Iris pigment epithelial cell (primary cell): ENCODE measurements at regions not wholly inside any gene's neighbourhood (a gene's known extent, or its start where the extent isn't known, plus 50 kb on each side); places are given as distances from the start of the nearest gene placed in this dataset.
A peak's percentile ranks its signal among the peaks of the same experiment; 100 is the strongest.

ENCODE experiments used
- DNase-seq: peaks from one replicate; pipeline ENCODE4 v3.0.0-alpha.2; 2011; ENCODE audit warnings: low read depth

GRCh38 chr4:129420637-129421036 is 324.7 kb downstream of the C4orf33 start:
- no peak for DNase-seq

- no peak for DNase-seq
Observed at GRCh38 chr4:129422277-129422676, 326.3 kb downstream of the C4orf33 start.

- no peak for DNase-seq
Observed at GRCh38 chr4:129428454-129428853, 332.5 kb downstream of the C4orf33 start.

GRCh38 chr4:129429581-129430320 is 333.8 kb downstream of the C4orf33 start:
- DNase-seq: no peak

- no peak for DNase-seq
Observed at GRCh38 chr4:129437347-129437746, 341.4 kb downstream of the C4orf33 start.

- no peak for DNase-seq
Observed at GRCh38 chr4:129438456-129438981, 342.6 kb downstream of the C4orf33 start.

- DNase-seq: peak; percentile 10
Observed at GRCh38 chr4:129446074-129446473, 350.1 kb downstream of the C4orf33 start.

GRCh38 chr4:129453524-129454200 is 357.7 kb downstream of the C4orf33 start:
- DNase-seq: no peak

GRCh38 chr4:129455482-129455881 is 359.5 kb downstream of the C4orf33 start:
- no peak for DNase-seq

GRCh38 chr4:129468624-129469023 is 372.7 kb downstream of the C4orf33 start:
- DNase-seq: no peak

GRCh38 chr4:129474698-129475097 is 378.7 kb downstream of the C4orf33 start:
- DNase-seq: no peak

- DNase-seq: no peak
Observed at GRCh38 chr4:129481107-129481506, 385.2 kb downstream of the C4orf33 start.

GRCh38 chr4:129488427-129488826 is 392.5 kb downstream of the C4orf33 start:
- DNase-seq: no peak

GRCh38 chr4:129490516-129490915 is 394.6 kb downstream of the C4orf33 start:
- DNase-seq: no peak

- DNase-seq: no peak
Observed at GRCh38 chr4:129498626-129499025, 402.7 kb downstream of the C4orf33 start.

GRCh38 chr4:129514852-129515251 is 418.9 kb downstream of the C4orf33 start:
- no peak for DNase-seq

- no peak for DNase-seq
Observed at GRCh38 chr4:129515356-129515755, 419.4 kb downstream of the C4orf33 start.

GRCh38 chr4:129526812-129527211 is 430.9 kb downstream of the C4orf33 start:
- no peak for DNase-seq

- no peak for DNase-seq
Observed at GRCh38 chr4:129531253-129531652, 435.3 kb downstream of the C4orf33 start.

GRCh38 chr4:129532573-129532972 is 436.6 kb downstream of the C4orf33 start:
- no peak for DNase-seq

GRCh38 chr4:129543299-129543698 is 447.3 kb downstream of the C4orf33 start:
- no peak for DNase-seq

- peak; percentile 29 for DNase-seq
Observed at GRCh38 chr4:129545599-129546278, 449.8 kb downstream of the C4orf33 start.

GRCh38 chr4:129546531-129546930 is 450.6 kb downstream of the C4orf33 start:
- no peak for DNase-seq
